Prostate gland (tissue), 2 donors: ENCODE measurements at regions not wholly inside any gene's neighbourhood (a gene's known extent, or its start where the extent isn't known, plus 50 kb on each side); places are given as distances from the start of the nearest gene placed in this dataset.

Source experiments
- DNase-seq: peaks from one replicate; pipeline ENCODE4 v3.0.0-alpha.2; 2019; ENCODE audit warnings: low spot score
- H3K27ac ChIP-seq, 2 donors: fragments of 200-600 bp; sonication (generic); 2 replicates each; pipeline ENCODE4 v1.5.1; 2017 to 2019
- H3K27me3 ChIP-seq: fragments of 200-600 bp; sonication (generic); replicated peaks from 2 replicates; pipeline ENCODE4 v1.5.1; 2019; ENCODE audit not compliant: insufficient read depth
- H3K36me3 ChIP-seq, 2 donors: fragments of 200-600 bp; sonication (generic); 1 replicate in 1 of 2; 2 replicates in 1 of 2; pipeline versions ENCODE4 v1.5.1 to v1.8.1; 2017 to 2019
- H3K4me1 ChIP-seq: fragments of 200-600 bp; sonication (generic); replicated peaks from 2 replicates; pipeline ENCODE4 v1.5.1; 2019
- H3K4me3 ChIP-seq, 2 donors: fragments of 200-600 bp; sonication (generic); 2 replicates each; pipeline ENCODE4 v1.5.1; 2017 to 2019
- H3K9me3 ChIP-seq: fragments of 200-600 bp; sonication (generic); 2 replicates; pipeline ENCODE4 v1.5.1; 2017
- CTCF ChIP-seq, 4 experiments: fragments of 200-600 bp in 2 of 4; fragments of 450-650 bp in 2 of 4; sonication (generic) in 2 of 4; IDR thresholded peaks; 1 replicate in 3 of 4; 2 replicates in 1 of 4; pipeline ENCODE4 v1.5.1; 2016 to 2019; ENCODE audit warnings: antibody characterized with exemption in 4 of 4, mild to moderate bottlenecking in 2 of 4, moderate library complexity in 2 of 4
- POLR2A ChIP-seq: fragments of 450-650 bp; IDR thresholded peaks from one replicate; pipeline ENCODE4 v1.6.1; 2016; ENCODE audit warnings: antibody characterized with exemption, mild to moderate bottlenecking
- POLR2AphosphoS5 ChIP-seq: sonication (generic); formaldehyde crosslinking; IDR thresholded peaks from one replicate; pipeline ENCODE4 v1.6.1; 2017; ENCODE audit warnings: antibody characterized with exemption
- whole genome bisulfite sequencing: methylation state at CpG from one replicate; pipeline ENCODE4 v1.1.5; 2018; 5-methylcytosine and 5-hydroxymethylcytosine counted together
- intact Hi-C: fragments of 100-400 bp; cut with DNase I; formaldehyde crosslinking; loops from one replicate; pipeline ENCODE4 v1.14.2; 2022

- H3K27ac ChIP-seq, result no peak overlapping the region
- no peak overlapping the region for H3K4me3 ChIP-seq
- H3K36me3 ChIP-seq, result no peaks in the 10 kb centered on the region
- no peaks in the 10 kb centered on the region for H3K27me3 ChIP-seq
- H3K9me3 ChIP-seq, result no peaks in the 10 kb centered on the region
- no peaks in the 10 kb centered on the region for H3K4me1 ChIP-seq
- intact Hi-C loops, result no loop called here
- no peak for DNase-seq
- TF ChIP-seq CTCF (IDR thresholded peaks at IDR 0.05) (no peak), POLR2A (no peak), POLR2AphosphoS5 (no peak)
- WGBS, result 47% methylated on average over 2 of the region's 2 CpGs
These were observed 141.5 kb downstream of the ZMAT3 start for GRCh38 chr3:178930116-178930515.

GRCh38 chr3:178916223-178916622 lies 155.4 kb downstream of the ZMAT3 start:
- Histone ChIP-seq H3K4me3 (no peak overlapping the region), H3K9me3 (no peaks in the 10 kb centered on the region), H3K4me1 (no peaks in the 10 kb centered on the region), H3K27me3 (no peaks in the 10 kb centered on the region), H3K36me3 (no peaks in the 10 kb centered on the region), H3K27ac (no peak overlapping the region)
- no peak for TF ChIP-seq POLR2A
- intact Hi-C loops, result no loop called here
- DNase-seq, result no peak

GRCh38 chr3:178915365-178915764 lies 156.2 kb downstream of the ZMAT3 start:
- no peak for DNase-seq
- Histone ChIP-seq H3K4me3 (no peak overlapping the region), H3K9me3 (no peaks in the 10 kb centered on the region), H3K36me3 (no peaks in the 10 kb centered on the region), H3K27ac (no peak overlapping the region), H3K4me1 (no peaks in the 10 kb centered on the region), H3K27me3 (no peaks in the 10 kb centered on the region)
- intact Hi-C loops, result no loop called here
- whole genome bisulfite sequencing, result 100% methylated on average over 2 of the region's 2 CpGs
- no peak for TF ChIP-seq CTCF (IDR thresholded peaks at IDR 0.05)
- TF ChIP-seq POLR2AphosphoS5, result no peak
- TF ChIP-seq POLR2A, result no peak

- 71% methylated on average over 1 of the region's 1 CpG for WGBS
- H3K4me3 ChIP-seq, result no peak overlapping the region
- no peak for DNase-seq
- H3K27me3 ChIP-seq, result no peaks in the 10 kb centered on the region
- no peaks in the 10 kb centered on the region for H3K36me3 ChIP-seq
- intact Hi-C loops, result no loop called here
- no peak overlapping the region for H3K27ac ChIP-seq
- H3K9me3 ChIP-seq, result no peaks in the 10 kb centered on the region
- no peaks in the 10 kb centered on the region for H3K4me1 ChIP-seq
- TF ChIP-seq POLR2AphosphoS5 (no peak), POLR2A (no peak), CTCF (IDR thresholded peaks at IDR 0.05) (no peak)
These were observed 164.5 kb downstream of the ZMAT3 start for GRCh38 chr3:178907081-178907480.

GRCh38 chr3:178901204-178901603 lies 170.4 kb downstream of the ZMAT3 start:
- 100% methylated on average over 1 of the region's 1 CpG for WGBS
- Histone ChIP-seq H3K4me3 (no peak overlapping the region), H3K36me3 (no peaks in the 10 kb centered on the region), H3K27me3 (no peaks in the 10 kb centered on the region), H3K4me1 (no peaks in the 10 kb centered on the region), H3K9me3 (no peaks in the 10 kb centered on the region), H3K27ac (no peak overlapping the region)
- intact Hi-C loops, result no loop called here
- no peak for TF ChIP-seq POLR2A
- no peak for TF ChIP-seq POLR2AphosphoS5
- no peak for TF ChIP-seq CTCF (IDR thresholded peaks at IDR 0.05)
- no peak for DNase-seq
